Mesenchymal stem cell (in vitro differentiated cells and primary cell): ENCODE measurements at regions not wholly inside any gene's neighbourhood (a gene's known extent, or its start where the extent isn't known, plus 50 kb on each side); places are given as distances from the start of the nearest gene placed in this dataset.

Experiments
- DNase-seq: peaks from one replicate; pipeline ENCODE4 v3.0.0-alpha.2; 2013
- H2AFZ ChIP-seq: one replicate; pipeline ENCODE4 v1.6.1; 2013; ENCODE audit warnings: low read depth, mild to moderate bottlenecking, control low read depth, inconsistent platforms, low read length, moderate library complexity
- H2AK5ac ChIP-seq: 2 replicates; pipeline ENCODE4 v1.6.1; 2013; ENCODE audit warnings: low read length, moderate library complexity, mild to moderate bottlenecking, inconsistent platforms; ENCODE audit not compliant: severe bottlenecking
- H2BK120ac ChIP-seq: one replicate; pipeline ENCODE4 v1.6.1; 2013; ENCODE audit warnings: low read depth, mild to moderate bottlenecking, inconsistent platforms, low read length, moderate library complexity
- H2BK12ac ChIP-seq, 2 experiments: one replicate each; pipeline ENCODE4 v1.6.1; 2013; ENCODE audit warnings: inconsistent platforms in 2 of 2, low read length in 2 of 2, mild to moderate bottlenecking in 2 of 2, moderate library complexity in 2 of 2, control low read depth in 1 of 2
- H2BK15ac ChIP-seq: one replicate; pipeline ENCODE4 v1.6.1; 2013; ENCODE audit warnings: mild to moderate bottlenecking, low read depth, inconsistent platforms; ENCODE audit not compliant: poor library complexity, severe bottlenecking
- H2BK5ac ChIP-seq: 2 replicates; pipeline ENCODE4 v1.6.1; 2013; ENCODE audit warnings: low read depth, mild to moderate bottlenecking, low read length, control low read depth, inconsistent platforms; ENCODE audit not compliant: poor library complexity, severe bottlenecking
- H3K14ac ChIP-seq, 2 experiments: one replicate each; pipeline ENCODE4 v1.6.1; 2013; ENCODE audit warnings: inconsistent platforms in 2 of 2, low read length in 2 of 2, control low read depth in 1 of 2, mild to moderate bottlenecking in 1 of 2, moderate library complexity in 1 of 2
- H3K18ac ChIP-seq, 2 experiments: one replicate each; pipeline ENCODE4 v1.6.1; 2013; ENCODE audit warnings: inconsistent platforms in 2 of 2, low read length in 2 of 2, control low read depth in 1 of 2, low read depth in 1 of 2, mild to moderate bottlenecking in 1 of 2
- H3K23ac ChIP-seq, 2 experiments: one replicate each; pipeline ENCODE4 v1.6.1; 2013; ENCODE audit warnings: inconsistent platforms in 2 of 2, low read length in 2 of 2, mild to moderate bottlenecking in 2 of 2, moderate library complexity in 2 of 2, control low read depth in 1 of 2
- H3K27ac ChIP-seq: 2 replicates; pipeline ENCODE4 v1.5.1; 2013; ENCODE audit warnings: mild to moderate bottlenecking, moderate library complexity, low read length, control low read depth, inconsistent platforms; ENCODE audit not compliant: poor library complexity, severe bottlenecking
- H3K27me3 ChIP-seq, 2 experiments: 2 replicates each; pipeline versions ENCODE4 v1.6.1 to v1.7.0; 2013; ENCODE audit warnings: low read length in 2 of 2, mild to moderate bottlenecking in 2 of 2, moderate library complexity in 2 of 2, control low read depth in 1 of 2, inconsistent platforms in 1 of 2; ENCODE audit not compliant: control insufficient read depth in 1 of 2, insufficient read depth in 1 of 2
- H3K36me3 ChIP-seq, 2 experiments: 2 replicates each; pipeline versions ENCODE4 v1.6.1 to v1.7.0; 2013; ENCODE audit warnings: low read length in 2 of 2, control low read depth in 1 of 2, inconsistent platforms in 1 of 2, low read depth in 1 of 2, mild to moderate bottlenecking in 1 of 2; ENCODE audit not compliant: insufficient read depth in 2 of 2, control insufficient read depth in 1 of 2
- H3K4ac ChIP-seq, 2 experiments: one replicate each; pipeline ENCODE4 v1.6.1; 2013; ENCODE audit warnings: inconsistent platforms in 2 of 2, low read length in 2 of 2, mild to moderate bottlenecking in 2 of 2, moderate library complexity in 2 of 2, control low read depth in 1 of 2, low read depth in 1 of 2
- H3K4me1 ChIP-seq: 2 replicates; pipeline ENCODE4 v1.6.1; 2013; ENCODE audit warnings: low read depth, low read length, control low read depth; ENCODE audit not compliant: control insufficient read depth, insufficient read depth
- H3K4me2 ChIP-seq: 2 replicates; pipeline ENCODE4 v1.6.1; 2013; ENCODE audit warnings: low read length, mild to moderate bottlenecking, inconsistent platforms; ENCODE audit not compliant: poor library complexity, severe bottlenecking
- H3K4me3 ChIP-seq, 2 experiments: 2 replicates each; pipeline versions ENCODE4 v1.5.1 to v1.7.0; 2013; ENCODE audit warnings: low read length in 2 of 2, mild to moderate bottlenecking in 2 of 2, control low read depth in 1 of 2, low read depth in 1 of 2; ENCODE audit not compliant: insufficient read depth in 1 of 2
- H3K79me1 ChIP-seq: replicated peaks from 2 replicates; pipeline ENCODE4 v1.6.1; 2013; ENCODE audit warnings: mild to moderate bottlenecking, control low read depth, low read length, inconsistent platforms; ENCODE audit not compliant: poor library complexity, severe bottlenecking
- H3K9ac ChIP-seq: 2 replicates; pipeline ENCODE4 v1.7.0; 2013; ENCODE audit warnings: mild to moderate bottlenecking, low read length, moderate library complexity
- H3K9me3 ChIP-seq: 2 replicates; pipeline ENCODE4 v1.7.0; 2013; ENCODE audit warnings: mild to moderate bottlenecking, low read length; ENCODE audit not compliant: control insufficient read depth
- H4K8ac ChIP-seq: one replicate; pipeline ENCODE4 v1.6.1; 2013; ENCODE audit warnings: inconsistent platforms, mild to moderate bottlenecking, low read length, moderate library complexity
- H4K91ac ChIP-seq: one replicate; pipeline ENCODE4 v1.6.1; 2013; ENCODE audit warnings: mild to moderate bottlenecking, low read length, inconsistent platforms
- WGBS: methylation state at CpG from one replicate; pipeline ENCODE4 v1.1.7; 2013; ENCODE audit warnings: mixed read lengths; 5-methylcytosine and 5-hydroxymethylcytosine counted together

GRCh38 chr17:79504181-79504605 is 106.7 kb downstream of the RBFOX3 start:
- no peak overlapping the region for H2BK5ac ChIP-seq
- H3K23ac ChIP-seq: no peak overlapping the region
- no peak overlapping the region for H3K14ac ChIP-seq
- no peak overlapping the region for H2BK120ac ChIP-seq
- no peak overlapping the region for H3K4me2 ChIP-seq
- no peak overlapping the region for H3K18ac ChIP-seq
- peaks cover 0 to 2% of the 10 kb centered on the region in 2 experiments for H3K36me3 ChIP-seq
- no peak overlapping the region for H2BK12ac ChIP-seq
- H3K9ac ChIP-seq: no peak overlapping the region
- H3K4ac ChIP-seq: no peak overlapping the region
- WGBS: 86% methylated on average over 13 of the region's 13 CpGs
- no peak overlapping the region for H2BK15ac ChIP-seq
- no peak overlapping the region for H3K4me3 ChIP-seq
- no peak for DNase-seq
- no peak overlapping the region for H2AFZ ChIP-seq
- no peaks in the 10 kb centered on the region for H3K9me3 ChIP-seq
- peaks cover 0 to 22% of the 10 kb centered on the region in 2 experiments for H3K27me3 ChIP-seq
- H4K91ac ChIP-seq: no peak overlapping the region
- no peaks in the 10 kb centered on the region for H3K79me1 ChIP-seq
- no peak overlapping the region for H3K27ac ChIP-seq
- H2AK5ac ChIP-seq: no peak overlapping the region
- H4K8ac ChIP-seq: no peak overlapping the region
- peaks cover 1% of the 10 kb centered on the region for H3K4me1 ChIP-seq

GRCh38 chr17:79503126-79503839 is 107.6 kb downstream of the RBFOX3 start:
- Histone ChIP-seq H3K79me1 (no peaks in the 10 kb centered on the region), H3K4ac (no peak overlapping the region), H2BK12ac (no peak overlapping the region), H4K8ac (no peak overlapping the region), H2AFZ (no peak overlapping the region), H3K27ac (no peak overlapping the region), H3K9me3 (no peaks in the 10 kb centered on the region), H3K14ac (no peak overlapping the region), H3K27me3 (peaks cover 0 to 22% of the 10 kb centered on the region in 2 experiments), H3K23ac (no peak overlapping the region), H3K36me3 (peaks cover 0 to 2% of the 10 kb centered on the region in 2 experiments), H3K4me2 (no peak overlapping the region), H2BK15ac (no peak overlapping the region), H4K91ac (no peak overlapping the region), H2BK120ac (no peak overlapping the region), H3K9ac (no peak overlapping the region), H3K18ac (no peak overlapping the region), H2AK5ac (no peak overlapping the region), H3K4me1 (peaks cover 1% of the 10 kb centered on the region), H3K4me3 (no peak overlapping the region), H2BK5ac (no peak overlapping the region)
- WGBS: 83% methylated on average over 13 of the region's 15 CpGs
- no peak for DNase-seq

- no peak overlapping the region for H3K18ac ChIP-seq
- no peak overlapping the region for H4K8ac ChIP-seq
- H3K4ac ChIP-seq: no peak overlapping the region
- no peak overlapping the region for H3K4me2 ChIP-seq
- H3K9ac ChIP-seq: no peak overlapping the region
- H4K91ac ChIP-seq: no peak overlapping the region
- no peak overlapping the region for H2BK120ac ChIP-seq
- no peak overlapping the region for H3K27ac ChIP-seq
- no peak for DNase-seq
- 92% methylated on average over 2 of the region's 3 CpGs for WGBS
- H2BK12ac ChIP-seq: no peak overlapping the region
- no peak overlapping the region for H3K14ac ChIP-seq
- no peak overlapping the region for H3K4me3 ChIP-seq
- no peak overlapping the region for H2AK5ac ChIP-seq
- H3K9me3 ChIP-seq: no peaks in the 10 kb centered on the region
- H2AFZ ChIP-seq: no peak overlapping the region
- H3K23ac ChIP-seq: no peak overlapping the region
- H3K27me3 ChIP-seq: peaks cover 0 to 22% of the 10 kb centered on the region in 2 experiments
- no peaks in the 10 kb centered on the region for H3K79me1 ChIP-seq
- H2BK15ac ChIP-seq: no peak overlapping the region
- H2BK5ac ChIP-seq: no peak overlapping the region
- H3K36me3 ChIP-seq: peaks cover 0 to 2% of the 10 kb centered on the region in 2 experiments
- H3K4me1 ChIP-seq: peaks cover 1% of the 10 kb centered on the region
These were observed 108.9 kb downstream of the RBFOX3 start for GRCh38 chr17:79501910-79502309.

GRCh38 chr17:79500745-79501618 is 109.9 kb downstream of the RBFOX3 start:
- no peak overlapping the region for H3K4me3 ChIP-seq
- H3K4me1 ChIP-seq: peaks cover 1% of the 10 kb centered on the region
- WGBS: 68% methylated on average over 21 of the region's 23 CpGs

More at GRCh38 chr17:79500745-79501618, 109.9 kb downstream of the RBFOX3 start:
- H2BK5ac ChIP-seq: no peak overlapping the region
- H3K27me3 ChIP-seq: peaks cover 0 to 22% of the 10 kb centered on the region in 2 experiments
- H2BK120ac ChIP-seq: no peak overlapping the region
- no peak overlapping the region for H3K27ac ChIP-seq
- H3K36me3 ChIP-seq: peaks cover 0 to 2% of the 10 kb centered on the region in 2 experiments
- H3K4me2 ChIP-seq: no peak overlapping the region
- no peaks in the 10 kb centered on the region for H3K9me3 ChIP-seq
- H2AFZ ChIP-seq: no peak overlapping the region
- no peak overlapping the region for H2BK15ac ChIP-seq
- no peak overlapping the region for H2BK12ac ChIP-seq
- no peak overlapping the region for H4K8ac ChIP-seq
- H3K79me1 ChIP-seq: no peaks in the 10 kb centered on the region
- no peak overlapping the region for H2AK5ac ChIP-seq
- no peak overlapping the region for H3K9ac ChIP-seq
- no peak overlapping the region for H3K18ac ChIP-seq
- H3K23ac ChIP-seq: no peak overlapping the region
- DNase-seq: no peak
- no peak overlapping the region for H3K14ac ChIP-seq
- H4K91ac ChIP-seq: no peak overlapping the region
- H3K4ac ChIP-seq: no peak overlapping the region
